ENCODE measurements at regions not wholly inside any gene's neighbourhood (a gene's known extent, or its start where the extent isn't known, plus 50 kb on each side); places are given as distances from the start of the nearest gene placed in this dataset.

GRCh38 chr7:73963252-73963822 lies 64.6 kb upstream of the ELN start:
- H3K4me1 ChIP-seq, result no peaks in the 10 kb centered on the region
- H3K27me3 ChIP-seq, result no peaks in the 10 kb centered on the region
- intact Hi-C loops (cut with DNase I; ENCODE audit: low total_unique reads), result no loop called here
- H3K4me3 ChIP-seq, result no peak overlapping the region
- H3K27ac ChIP-seq, result no peak overlapping the region
- DNase-seq, result no peak
- no peaks in the 10 kb centered on the region for H3K9me3 ChIP-seq
- no peak for TF ChIP-seq CTCF (IDR thresholded peaks at IDR 0.05)
- TF ChIP-seq POLR2A (IDR thresholded peaks at IDR 0.05), result no peak
- 84 to 85% methylated on average over 2 of the region's 2 CpGs for WGBS, 2 donors
- no peaks in the 10 kb centered on the region for H3K36me3 ChIP-seq (ENCODE audit: low read depth, missing control alignments)

GRCh38 chr7:73964786-73965185 lies 63.2 kb upstream of the ELN start:
- Histone ChIP-seq H3K4me3 (no peak overlapping the region), H3K36me3 (ENCODE audit: low read depth, missing control alignments) (no peaks in the 10 kb centered on the region), H3K27ac (no peak overlapping the region), H3K27me3 (no peaks in the 10 kb centered on the region), H3K4me1 (no peaks in the 10 kb centered on the region), H3K9me3 (no peaks in the 10 kb centered on the region)
- no peak for DNase-seq
- WGBS, 2 donors, result 92 to 95% methylated on average over 2 to 4 of the region's 4 CpGs
- intact Hi-C loops (cut with DNase I; ENCODE audit: low total_unique reads), result no loop called here
- TF ChIP-seq CTCF (IDR thresholded peaks at IDR 0.05), result no peak
- TF ChIP-seq POLR2A (IDR thresholded peaks at IDR 0.05), result no peak

GRCh38 chr7:73966062-73966940 lies 61.7 kb upstream of the ELN start:
- intact Hi-C loops (cut with DNase I; ENCODE audit: low total_unique reads), result no loop called here
- no peak for DNase-seq
- no peak overlapping the region for H3K27ac ChIP-seq
- WGBS, 2 donors, result 94 to 95% methylated on average over 15 to 16 of the region's 16 CpGs
- no peaks in the 10 kb centered on the region for H3K4me1 ChIP-seq
- TF ChIP-seq CTCF (IDR thresholded peaks at IDR 0.05) (no peak), POLR2A (IDR thresholded peaks at IDR 0.05) (no peak)
- H3K9me3 ChIP-seq, result no peaks in the 10 kb centered on the region
- no peak overlapping the region for H3K4me3 ChIP-seq
- no peaks in the 10 kb centered on the region for H3K27me3 ChIP-seq
- no peaks in the 10 kb centered on the region for H3K36me3 ChIP-seq (ENCODE audit: low read depth, missing control alignments)

- no peaks in the 10 kb centered on the region for H3K9me3 ChIP-seq
- H3K27ac ChIP-seq, result no peak overlapping the region
- intact Hi-C loops (cut with DNase I; ENCODE audit: low total_unique reads), result no loop called here
- 90% methylated on average over 10 to 11 of the region's 11 CpGs for WGBS, 2 donors
- no peak overlapping the region for H3K4me3 ChIP-seq
- no peak for DNase-seq
- H3K27me3 ChIP-seq, result no peaks in the 10 kb centered on the region
- no peaks in the 10 kb centered on the region for H3K4me1 ChIP-seq
- TF ChIP-seq CTCF (IDR thresholded peaks at IDR 0.05), result no peak
- TF ChIP-seq POLR2A (IDR thresholded peaks at IDR 0.05), result no peak
- H3K36me3 ChIP-seq (ENCODE audit: low read depth, missing control alignments), result no peaks in the 10 kb centered on the region
Observed at GRCh38 chr7:73966941-73967831, 60.8 kb upstream of the ELN start.
